ENCODE measurements at regions not wholly inside any gene's neighbourhood (a gene's known extent, or its start where the extent isn't known, plus 50 kb on each side); places are given as distances from the start of the nearest gene placed in this dataset.

GRCh38 chr12:3945671-3946070 lies 72.5 kb upstream of the PARP11 start:
- no peaks in the 10 kb centered on the region for H3K27me3 ChIP-seq
- TF ChIP-seq Cebpa-rat (IDR thresholded peaks at IDR 0.05) = no peak
- H3K36me3 ChIP-seq = no peaks in the 10 kb centered on the region
- H4K20me1 ChIP-seq = no peaks in the 10 kb centered on the region
- peaks cover 0 to 15% (median 3%) of the 10 kb centered on the region in 10 experiments; a peak in 9 of 20 replicates for H3K4me1 ChIP-seq
- H3K4me2 ChIP-seq = no peak overlapping the region
- H3K9ac ChIP-seq = no peak overlapping the region
- no peak overlapping the region for H3K27ac ChIP-seq
- H3K4me3 ChIP-seq = no peak overlapping the region
- H3K9me3 ChIP-seq (replicated peaks in 1 of 11) = peaks cover 9 to 21% (median 17%) of the 10 kb centered on the region in 11 experiments; a peak in 19 of 22 replicates

GRCh38 chr12:3944620-3945019 lies 71.4 kb upstream of the PARP11 start:
- Histone ChIP-seq H4K20me1 (no peaks in the 10 kb centered on the region), H3K4me3 (no peak overlapping the region), H3K27me3 (no peaks in the 10 kb centered on the region), H3K27ac (no peak overlapping the region), H3K36me3 (no peaks in the 10 kb centered on the region), H3K4me1 (peaks cover 0 to 15% (median 3%) of the 10 kb centered on the region in 10 experiments; a peak in 9 of 20 replicates), H3K9ac (no peak overlapping the region), H3K4me2 (no peak overlapping the region), H3K9me3 (replicated peaks in 1 of 11) (peaks cover 6 to 19% (median 14%) of the 10 kb centered on the region in 11 experiments; a peak in 19 of 22 replicates)
- no peak for TF ChIP-seq Cebpa-rat (IDR thresholded peaks at IDR 0.05)

- peaks cover 0 to 14% (median 0%) of the 10 kb centered on the region in 11 experiments; a peak in 5 of 22 replicates for H3K9me3 ChIP-seq (replicated peaks in 1 of 11)
- H3K4me1 ChIP-seq = peaks cover 0 to 15% (median 0%) of the 10 kb centered on the region in 10 experiments; a peak in 8 of 20 replicates
- no peak overlapping the region for H3K4me3 ChIP-seq
- no peak for TF ChIP-seq Cebpa-rat (IDR thresholded peaks at IDR 0.05)
- H3K27me3 ChIP-seq = no peaks in the 10 kb centered on the region
- H4K20me1 ChIP-seq = no peaks in the 10 kb centered on the region
- H3K4me2 ChIP-seq = no peak overlapping the region
- H3K27ac ChIP-seq = no peak overlapping the region
- no peaks in the 10 kb centered on the region for H3K36me3 ChIP-seq
- no peak overlapping the region for H3K9ac ChIP-seq
Measured at GRCh38 chr12:3938042-3938544, 64.9 kb upstream of the PARP11 start.

- H3K9ac ChIP-seq = no peak overlapping the region
- peaks cover 0 to 14% (median 0%) of the 10 kb centered on the region in 11 experiments; a peak in 5 of 22 replicates for H3K9me3 ChIP-seq (replicated peaks in 1 of 11)
- TF ChIP-seq Cebpa-rat (IDR thresholded peaks at IDR 0.05) = no peak
- H3K4me3 ChIP-seq = no peak overlapping the region
- peak overlapping the region in 2 of 11 experiments; percentile 1 to 15; a peak in 3 of 22 replicates for H3K4me2 ChIP-seq
- no peaks in the 10 kb centered on the region for H4K20me1 ChIP-seq
- no peak overlapping the region for H3K27ac ChIP-seq
- peaks cover 0 to 18% (median 1%) of the 10 kb centered on the region in 10 experiments; a peak in 11 of 20 replicates for H3K4me1 ChIP-seq
- H3K27me3 ChIP-seq = no peaks in the 10 kb centered on the region
- H3K36me3 ChIP-seq = no peaks in the 10 kb centered on the region
Measured at GRCh38 chr12:3935078-3935477, 61.9 kb upstream of the PARP11 start.

GRCh38 chr12:3933819-3934192 lies 60.6 kb upstream of the PARP11 start:
- Histone ChIP-seq H3K4me3 (no peak overlapping the region), H4K20me1 (no peaks in the 10 kb centered on the region), H3K36me3 (no peaks in the 10 kb centered on the region), H3K27ac (no peak overlapping the region), H3K4me1 (peaks cover 9 to 31% (median 14%) of the 10 kb centered on the region in 10 experiments; a peak in 19 of 20 replicates), H3K4me2 (peak overlapping the region in 4 of 11 experiments; percentile 4 to 21 (median 10); a peak in 4 of 22 replicates), H3K27me3 (no peaks in the 10 kb centered on the region), H3K9ac (no peak overlapping the region), H3K9me3 (replicated peaks in 1 of 11) (peaks cover 0 to 14% (median 0%) of the 10 kb centered on the region in 11 experiments; a peak in 5 of 22 replicates)
- TF ChIP-seq Cebpa-rat (IDR thresholded peaks at IDR 0.05) = no peak

GRCh38 chr12:3933074-3933818 lies 60.0 kb upstream of the PARP11 start:
- Histone ChIP-seq H3K27me3 (no peaks in the 10 kb centered on the region), H4K20me1 (no peaks in the 10 kb centered on the region), H3K36me3 (no peaks in the 10 kb centered on the region), H3K9ac (no peak overlapping the region), H3K4me1 (peaks cover 11 to 36% (median 19%) of the 10 kb centered on the region in 10 experiments; a peak in 19 of 20 replicates), H3K4me2 (peak overlapping the region in 4 of 11 experiments; percentile 4 to 21 (median 10); a peak in 4 of 22 replicates), H3K27ac (no peak overlapping the region), H3K4me3 (no peak overlapping the region), H3K9me3 (replicated peaks in 1 of 11) (peaks cover 0 to 14% (median 0%) of the 10 kb centered on the region in 11 experiments; a peak in 5 of 22 replicates)
- no peak for TF ChIP-seq Cebpa-rat (IDR thresholded peaks at IDR 0.05)

- Histone ChIP-seq H3K27ac (no peak overlapping the region), H3K4me1 (peaks cover 11 to 37% (median 20%) of the 10 kb centered on the region in 10 experiments; a peak in 19 of 20 replicates), H4K20me1 (no peaks in the 10 kb centered on the region), H3K9me3 (replicated peaks in 1 of 11) (peaks cover 0 to 6% (median 0%) of the 10 kb centered on the region in 11 experiments; a peak in 2 of 22 replicates), H3K27me3 (no peaks in the 10 kb centered on the region), H3K4me2 (no peak overlapping the region), H3K9ac (no peak overlapping the region), H3K4me3 (no peak overlapping the region), H3K36me3 (no peaks in the 10 kb centered on the region)
- TF ChIP-seq Cebpa-rat (IDR thresholded peaks at IDR 0.05) = no peak
Measured at GRCh38 chr12:3931776-3932175, 58.6 kb upstream of the PARP11 start.

GRCh38 chr12:3931206-3931605 lies 58.0 kb upstream of the PARP11 start:
- no peak overlapping the region for H3K27ac ChIP-seq
- H4K20me1 ChIP-seq = no peaks in the 10 kb centered on the region
- TF ChIP-seq Cebpa-rat (IDR thresholded peaks at IDR 0.05) = no peak
- H3K4me1 ChIP-seq = peaks cover 11 to 37% (median 20%) of the 10 kb centered on the region in 10 experiments; a peak in 19 of 20 replicates
- peaks cover 0 to under 1% (median 0%) of the 10 kb centered on the region in 11 experiments; a peak in 3 of 22 replicates for H3K9me3 ChIP-seq (replicated peaks in 1 of 11)
- no peak overlapping the region for H3K4me2 ChIP-seq
- no peak overlapping the region for H3K4me3 ChIP-seq
- no peak overlapping the region for H3K9ac ChIP-seq
- no peaks in the 10 kb centered on the region for H3K36me3 ChIP-seq
- no peaks in the 10 kb centered on the region for H3K27me3 ChIP-seq

GRCh38 chr12:3929875-3930615 lies 56.8 kb upstream of the PARP11 start:
- H3K9me3 ChIP-seq (replicated peaks in 1 of 11) = no peaks in the 10 kb centered on the region; a peak in 1 of 22 replicates
- peak overlapping the region in 2 of 11 experiments; percentile 33; a peak in 3 of 22 replicates for H3K27ac ChIP-seq
- H3K4me2 ChIP-seq = peak overlapping the region in 10 of 11 experiments; percentile 32 to 73 (median 60); a peak in 19 of 22 replicates
- no peaks in the 10 kb centered on the region for H4K20me1 ChIP-seq
- H3K27me3 ChIP-seq = no peaks in the 10 kb centered on the region
- peaks cover 11 to 33% (median 20%) of the 10 kb centered on the region in 10 experiments; a peak in 19 of 20 replicates for H3K4me1 ChIP-seq
- H3K36me3 ChIP-seq = no peaks in the 10 kb centered on the region
- no peak for TF ChIP-seq Cebpa-rat (IDR thresholded peaks at IDR 0.05)
- no peak overlapping the region for H3K4me3 ChIP-seq
- H3K9ac ChIP-seq = no peak overlapping the region; a peak in 1 of 22 replicates

Measured in BLaER1 treated with 17β-estradiol and CSF1 and Interleukin-3, amounts not matched to agents 10 nM and 100 nM (cell line).